Activated naive CD4-positive, alpha-beta T cell treated with anti-CD3 and anti-CD28 coated beads for 36 hours (primary cell): ENCODE measurements at regions not wholly inside any gene's neighbourhood (a gene's known extent, or its start where the extent isn't known, plus 50 kb on each side); places are given as distances from the start of the nearest gene placed in this dataset.

Experiments
- CTCF ChIA-PET: fragments of 350-600 bp; sonication (Branson Sonifier 250); formaldehyde crosslinking; loops from one replicate; lab custom pipeline; 2021; ENCODE audit warnings: antibody characterized with exemption; lab: Charles Lee
- DNase-seq: peaks from one replicate; pipeline ENCODE4 v3.0.0-alpha.2; 2020
- H3K27ac Mint-ChIP-seq: one replicate; pipeline ENCODE4 v1.8.0; 2021; ENCODE audit warnings: mild to moderate bottlenecking, mixed read lengths
- H3K27me3 Mint-ChIP-seq: one replicate; pipeline ENCODE4 v1.8.0; 2021; ENCODE audit warnings: low read depth, mixed read lengths
- H3K36me3 Mint-ChIP-seq: one replicate; pipeline ENCODE4 v1.8.0; 2021; ENCODE audit warnings: low read depth, mixed read lengths
- H3K4me1 Mint-ChIP-seq: one replicate; pipeline ENCODE4 v1.8.0; 2021; ENCODE audit warnings: low read depth, mixed read lengths
- H3K4me3 Mint-ChIP-seq: one replicate; pipeline ENCODE4 v1.8.0; 2021; ENCODE audit warnings: mild to moderate bottlenecking, moderate library complexity, mixed read lengths
- H3K9me3 Mint-ChIP-seq: one replicate; pipeline ENCODE4 v1.8.0; 2021; ENCODE audit warnings: mixed read lengths
- intact Hi-C: fragments of 100-400 bp; cut with micrococcal nuclease; formaldehyde crosslinking; loops from one replicate; pipeline ENCODE4 v1.15.1; 2023

- intact Hi-C loops: no loop called here
- no peaks in the 10 kb centered on the region for H3K36me3 Mint-ChIP-seq
- H3K27me3 Mint-ChIP-seq: no peaks in the 10 kb centered on the region
- CTCF ChIA-PET: no interaction called here
- no peak for DNase-seq
- H3K27ac Mint-ChIP-seq: no peak overlapping the region
- H3K4me1 Mint-ChIP-seq: no peaks in the 10 kb centered on the region
- no peak overlapping the region for H3K4me3 Mint-ChIP-seq
- no peaks in the 10 kb centered on the region for H3K9me3 Mint-ChIP-seq
Measured at GRCh38 chr16:79876332-79876730, 275.8 kb upstream of the MAF start.

- Mint-ChIP-seq H3K27ac (no peak overlapping the region), H3K4me3 (no peak overlapping the region), H3K4me1 (no peaks in the 10 kb centered on the region), H3K27me3 (no peaks in the 10 kb centered on the region), H3K9me3 (no peaks in the 10 kb centered on the region), H3K36me3 (no peaks in the 10 kb centered on the region)
- CTCF ChIA-PET: no interaction called here
- intact Hi-C loops: no loop called here
- DNase-seq: no peak
Measured at GRCh38 chr16:79874391-79874790, 273.9 kb upstream of the MAF start.

DNA sequence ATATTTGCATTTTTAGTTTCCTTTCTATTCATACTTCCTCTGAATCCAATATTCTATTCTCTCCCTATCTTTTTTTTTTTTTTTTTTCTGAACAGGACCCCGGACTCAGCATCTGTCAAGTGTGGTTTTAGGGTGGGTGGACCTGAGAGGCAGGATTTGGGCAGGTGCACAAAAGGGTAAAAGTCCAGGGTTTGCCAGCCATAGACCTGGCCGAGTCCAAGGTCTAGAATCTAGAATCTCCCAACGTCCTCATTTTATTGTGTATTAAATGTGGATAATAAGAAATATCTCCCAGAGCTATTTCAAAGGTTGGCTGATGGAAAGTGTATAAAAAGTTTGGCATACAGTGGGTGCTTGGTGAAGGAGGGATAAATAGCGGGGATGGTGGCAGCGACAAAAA is 273.3 kb upstream of the MAF start:
- no peak overlapping the region for H3K4me3 Mint-ChIP-seq
- no peaks in the 10 kb centered on the region for H3K9me3 Mint-ChIP-seq
- intact Hi-C loops: no loop called here
- H3K4me1 Mint-ChIP-seq: no peaks in the 10 kb centered on the region
- H3K36me3 Mint-ChIP-seq: no peaks in the 10 kb centered on the region
- H3K27ac Mint-ChIP-seq: no peak overlapping the region
- no peak for DNase-seq
- CTCF ChIA-PET: no interaction called here
- H3K27me3 Mint-ChIP-seq: no peaks in the 10 kb centered on the region

GRCh38 chr16:79871906-79872305 is 271.4 kb upstream of the MAF start:
- H3K36me3 Mint-ChIP-seq: no peaks in the 10 kb centered on the region
- no peaks in the 10 kb centered on the region for H3K4me1 Mint-ChIP-seq
- intact Hi-C loops: no loop called here
- no peak for DNase-seq
- CTCF ChIA-PET: no interaction called here
- H3K27me3 Mint-ChIP-seq: peaks cover 2% of the 10 kb centered on the region
- H3K27ac Mint-ChIP-seq: no peak overlapping the region
- no peaks in the 10 kb centered on the region for H3K9me3 Mint-ChIP-seq
- no peak overlapping the region for H3K4me3 Mint-ChIP-seq

GRCh38 chr16:79870016-79870886 is 269.7 kb upstream of the MAF start:
- CTCF ChIA-PET: no interaction called here
- intact Hi-C loops: no loop called here

DNA sequence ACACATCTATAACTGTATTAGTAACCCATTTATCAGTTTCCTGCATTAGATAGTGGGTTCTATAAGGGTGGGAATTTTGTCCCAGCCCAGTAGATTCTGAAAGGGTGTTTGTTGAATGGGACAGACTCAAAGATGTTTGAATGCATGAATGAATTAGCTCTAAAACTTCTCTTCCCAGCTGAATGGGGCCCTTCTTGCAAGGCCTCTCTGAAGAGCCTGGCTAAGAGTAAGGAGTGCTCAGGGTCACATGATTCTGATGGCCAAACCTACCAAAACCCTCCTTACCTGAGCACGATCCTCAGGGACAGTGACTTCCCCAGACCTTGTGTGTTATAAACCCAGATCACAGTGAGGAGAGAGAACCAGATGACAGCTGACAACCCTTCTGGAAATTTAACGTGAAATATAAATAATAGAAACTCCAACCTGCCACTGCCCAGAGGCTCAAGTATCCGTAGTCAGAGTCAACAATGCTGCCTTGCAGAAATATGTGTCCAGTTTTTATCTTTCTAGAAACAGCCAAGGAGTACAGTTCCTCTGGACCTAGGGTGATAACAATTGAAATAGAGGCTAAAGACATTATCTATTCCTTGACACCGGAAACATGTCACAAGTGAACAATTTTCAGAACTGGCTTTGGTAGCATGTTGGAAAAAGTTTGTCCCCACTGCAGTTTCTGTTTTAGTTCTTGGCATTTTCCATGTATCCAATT is 268.9 kb upstream of the MAF start:
- Mint-ChIP-seq H3K9me3 (no peaks in the 10 kb centered on the region), H3K27ac (no peak overlapping the region), H3K27me3 (peaks cover 2% of the 10 kb centered on the region), H3K4me3 (no peak overlapping the region), H3K36me3 (no peaks in the 10 kb centered on the region), H3K4me1 (no peaks in the 10 kb centered on the region)
- intact Hi-C loops: no loop called here
- CTCF ChIA-PET: interaction anchor here (0.6 kb wide), 1 partner anchor 148 kb away, joined by 6 read pairs; no protein-coding TSS in a partner anchor
- no peak for DNase-seq

More at GRCh38 chr16:79870016-79870886, 269.7 kb upstream of the MAF start:
- Mint-ChIP-seq H3K4me3 (no peak overlapping the region), H3K36me3 (no peaks in the 10 kb centered on the region), H3K27me3 (peaks cover 2% of the 10 kb centered on the region), H3K27ac (no peak overlapping the region), H3K9me3 (no peaks in the 10 kb centered on the region), H3K4me1 (no peaks in the 10 kb centered on the region)
- no peak for DNase-seq

DNA sequence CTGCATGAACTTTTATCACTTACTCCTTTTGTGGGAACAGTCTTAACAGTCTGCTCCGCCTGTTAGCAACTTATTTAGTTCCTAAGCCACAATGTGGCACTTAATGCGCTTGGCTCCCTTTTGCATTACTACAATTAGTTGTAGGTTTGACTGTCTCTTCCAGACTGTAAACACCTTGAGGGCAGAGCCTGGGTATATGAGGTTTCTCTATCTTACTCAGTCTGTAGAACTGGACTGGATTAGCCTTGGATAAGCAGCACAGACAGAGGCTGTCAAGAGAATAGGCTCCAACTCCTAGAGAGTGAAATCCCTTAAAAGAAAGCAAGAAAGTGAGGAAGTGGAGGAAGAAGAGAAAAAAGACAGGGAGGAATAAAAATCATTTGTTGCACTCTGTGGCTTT is 268.3 kb upstream of the MAF start:
- no peaks in the 10 kb centered on the region for H3K36me3 Mint-ChIP-seq
- CTCF ChIA-PET: interaction anchor here (0.6 kb wide), 1 partner anchor 147 kb away, joined by 6 read pairs; no protein-coding TSS in a partner anchor
- DNase-seq: no peak
- peaks cover 2% of the 10 kb centered on the region for H3K27me3 Mint-ChIP-seq
- no peaks in the 10 kb centered on the region for H3K4me1 Mint-ChIP-seq
- intact Hi-C loops: no loop called here
- no peaks in the 10 kb centered on the region for H3K9me3 Mint-ChIP-seq
- no peak overlapping the region for H3K4me3 Mint-ChIP-seq
- no peak overlapping the region for H3K27ac Mint-ChIP-seq

DNA sequence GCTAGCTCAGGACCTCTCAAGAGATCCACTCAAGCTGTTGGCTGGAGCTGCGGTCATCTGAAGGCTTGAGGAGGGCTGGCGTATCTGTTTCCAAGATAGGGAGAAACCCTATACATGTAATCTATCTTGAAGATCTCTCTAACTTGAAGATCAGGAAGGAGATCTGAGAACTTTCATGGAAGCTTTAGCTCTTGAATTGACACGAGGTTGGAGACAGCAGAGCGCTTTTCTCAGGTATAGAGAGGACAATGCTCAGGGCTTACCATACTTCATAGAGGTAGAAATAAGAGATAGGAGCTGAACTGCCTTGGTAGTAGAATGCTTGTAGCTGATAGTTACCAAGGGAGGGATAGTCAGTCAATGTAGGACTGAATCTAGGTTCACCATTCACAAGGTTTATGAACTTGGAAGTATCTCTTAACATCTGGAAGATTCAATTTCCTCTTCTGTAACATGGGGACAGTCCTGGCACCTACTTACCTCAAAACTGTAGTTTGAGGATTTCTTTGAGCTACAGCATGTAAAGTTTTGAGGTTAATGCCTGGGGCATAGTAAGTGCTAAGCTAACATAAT is 267.0 kb upstream of the MAF start:
- intact Hi-C loops: loop anchor here (2.0 kb wide), 1 partner anchor 19 kb away; no protein-coding TSS in a partner anchor
- Mint-ChIP-seq H3K27ac (no peak overlapping the region), H3K4me3 (no peak overlapping the region), H3K27me3 (peaks cover 2% of the 10 kb centered on the region), H3K4me1 (no peaks in the 10 kb centered on the region), H3K36me3 (no peaks in the 10 kb centered on the region), H3K9me3 (no peaks in the 10 kb centered on the region)
- DNase-seq: no peak
- CTCF ChIA-PET: no interaction called here

GRCh38 chr16:79865918-79866317 is 265.4 kb upstream of the MAF start:
- CTCF ChIA-PET: no interaction called here

GRCh38 chr16:79864781-79865391 is 264.3 kb upstream of the MAF start:
- Mint-ChIP-seq H3K9me3 (no peaks in the 10 kb centered on the region), H3K4me1 (no peaks in the 10 kb centered on the region), H3K4me3 (no peak overlapping the region), H3K27ac (no peak overlapping the region), H3K27me3 (peaks cover 2% of the 10 kb centered on the region), H3K36me3 (no peaks in the 10 kb centered on the region)
- no peak for DNase-seq
- CTCF ChIA-PET: interaction anchor here (0.6 kb wide), 1 partner anchor 241 kb away, joined by 4 read pairs; no protein-coding TSS in a partner anchor
- intact Hi-C loops: no loop called here

More at GRCh38 chr16:79865918-79866317, 265.4 kb upstream of the MAF start:
- Mint-ChIP-seq H3K4me1 (no peaks in the 10 kb centered on the region), H3K27ac (no peak overlapping the region), H3K27me3 (peaks cover 2% of the 10 kb centered on the region), H3K9me3 (no peaks in the 10 kb centered on the region), H3K36me3 (no peaks in the 10 kb centered on the region), H3K4me3 (no peak overlapping the region)
- no peak for DNase-seq
- intact Hi-C loops: loop anchor here (2.0 kb wide), 1 partner anchor 21 kb away; no protein-coding TSS in a partner anchor

- no peaks in the 10 kb centered on the region for H3K4me1 Mint-ChIP-seq
- H3K27me3 Mint-ChIP-seq: peaks cover 2% of the 10 kb centered on the region
- H3K4me3 Mint-ChIP-seq: no peak overlapping the region
- no peaks in the 10 kb centered on the region for H3K9me3 Mint-ChIP-seq
- H3K36me3 Mint-ChIP-seq: no peaks in the 10 kb centered on the region
- intact Hi-C loops: no loop called here
- CTCF ChIA-PET: no interaction called here
- H3K27ac Mint-ChIP-seq: no peak overlapping the region
- DNase-seq: no peak
Measured at GRCh38 chr16:79864032-79864780, 263.7 kb upstream of the MAF start.
